Natural killer cell treated with Interleukin-12 subunit alpha and Interleukin-12 subunit beta and Interleukin-15 and Interleukin-18, amount 100 ng/mL, for 72 hours (primary cell): ENCODE measurements at regions not wholly inside any gene's neighbourhood (a gene's known extent, or its start where the extent isn't known, plus 50 kb on each side); places are given as distances from the start of the nearest gene placed in this dataset.
"Not testable (repeated sequence)": the region's sequence is repeated elsewhere in the genome, so short reads cannot be mapped to it uniquely, and the experiment has no call there.

ENCODE experiments used
- ATAC-seq, 2 donors: fragments of 150-1000 bp; cut with Tn5 transposase in 1 of 2; sonication (Bioruptor Pico), chemical (Tn5 transposase) in 1 of 2; 2 replicates each; pipeline ENCODE4 v1.10.0; 2021
- DNase-seq: peaks from one replicate; pipeline ENCODE4 v3.0.0; 2022; ENCODE audit warnings: low spot score
- H3K27ac Mint-ChIP-seq, 2 donors: 1 replicate in 1 of 2; 2 replicates in 1 of 2; pipeline ENCODE4 v1.8.0; 2022; ENCODE audit warnings: mixed read lengths in 2 of 2, mild to moderate bottlenecking in 1 of 2, moderate library complexity in 1 of 2
- H3K27me3 Mint-ChIP-seq, 2 donors: 1 replicate in 1 of 2; 2 replicates in 1 of 2; pipeline ENCODE4 v1.8.0; 2022; ENCODE audit warnings: mixed read lengths in 2 of 2
- H3K36me3 Mint-ChIP-seq: one replicate; pipeline ENCODE4 v1.8.0; 2022; ENCODE audit warnings: mixed read lengths
- H3K4me1 Mint-ChIP-seq, 2 donors: 1 replicate in 1 of 2; 2 replicates in 1 of 2; pipeline ENCODE4 v1.8.0; 2022; ENCODE audit warnings: low read depth in 2 of 2, mixed read lengths in 2 of 2, mild to moderate bottlenecking in 1 of 2
- H3K4me3 Mint-ChIP-seq: one replicate; pipeline ENCODE4 v1.8.0; 2022; ENCODE audit warnings: mixed read lengths
- H3K9me3 Mint-ChIP-seq: 2 replicates; pipeline ENCODE4 v1.8.0; 2022; ENCODE audit warnings: mixed read lengths

GRCh38 chr20:48492715-48493070 is 335.1 kb downstream of the PREX1 start:
- H3K4me3 Mint-ChIP-seq = no peak overlapping the region
- no peak for DNase-seq
- ATAC-seq = no peak
- no peaks in the 10 kb centered on the region for H3K36me3 Mint-ChIP-seq
- no peak overlapping the region for H3K27ac Mint-ChIP-seq
- peaks cover 0 to 6% of the 10 kb centered on the region in 2 donors for H3K27me3 Mint-ChIP-seq
- no peaks in the 10 kb centered on the region for H3K4me1 Mint-ChIP-seq
- no peaks in the 10 kb centered on the region for H3K9me3 Mint-ChIP-seq

GRCh38 chr20:48492015-48492714 is 335.6 kb downstream of the PREX1 start:
- DNase-seq = no peak
- H3K36me3 Mint-ChIP-seq = no peaks in the 10 kb centered on the region
- no peaks in the 10 kb centered on the region for H3K4me1 Mint-ChIP-seq
- peaks cover 0 to 6% of the 10 kb centered on the region in 2 donors for H3K27me3 Mint-ChIP-seq
- no peak for ATAC-seq
- H3K4me3 Mint-ChIP-seq = no peak overlapping the region
- no peaks in the 10 kb centered on the region for H3K9me3 Mint-ChIP-seq
- H3K27ac Mint-ChIP-seq = no peak overlapping the region

GRCh38 chr20:48490961-48491831 is 336.6 kb downstream of the PREX1 start:
- Mint-ChIP-seq H3K36me3 (no peaks in the 10 kb centered on the region), H3K27me3 (peaks cover 10 to 14% of the 10 kb centered on the region in 2 donors), H3K27ac (no peak overlapping the region), H3K9me3 (no peaks in the 10 kb centered on the region), H3K4me3 (no peak overlapping the region), H3K4me1 (no peaks in the 10 kb centered on the region)
- ATAC-seq = no peak
- no peak for DNase-seq

- H3K4me1 Mint-ChIP-seq, DNase-seq, ATAC-seq, H3K4me3 Mint-ChIP-seq, H3K27ac Mint-ChIP-seq, H3K9me3 Mint-ChIP-seq, H3K36me3 Mint-ChIP-seq: not testable (repeated sequence)
- H3K27me3 Mint-ChIP-seq = peaks cover 14 to 17% of the 10 kb centered on the region in 2 donors
These were observed 337.5 kb downstream of the PREX1 start for GRCh38 chr20:48490341-48490740.

GRCh38 chr20:48489656-48490055 is 338.1 kb downstream of the PREX1 start:
- Mint-ChIP-seq H3K9me3 (no peaks in the 10 kb centered on the region), H3K4me1 (no peaks in the 10 kb centered on the region), H3K36me3 (no peaks in the 10 kb centered on the region), H3K4me3 (no peak overlapping the region), H3K27me3 (peaks cover 21 to 22% of the 10 kb centered on the region in 2 donors), H3K27ac (no peak overlapping the region)
- ATAC-seq (no peak), DNase-seq (no peak)

- DNase-seq (no peak), ATAC-seq (no peak)
- Mint-ChIP-seq H3K9me3 (no peaks in the 10 kb centered on the region), H3K4me1 (no peaks in the 10 kb centered on the region), H3K27ac (no peak overlapping the region), H3K27me3 (peaks cover 22 to 23% of the 10 kb centered on the region in 2 donors), H3K4me3 (no peak overlapping the region), H3K36me3 (no peaks in the 10 kb centered on the region)
These were observed 338.7 kb downstream of the PREX1 start for GRCh38 chr20:48489046-48489463.

GRCh38 chr20:48488334-48489034 is 339.3 kb downstream of the PREX1 start:
- not testable (repeated sequence) for DNase-seq, H3K4me3 Mint-ChIP-seq, H3K27ac Mint-ChIP-seq, H3K4me1 Mint-ChIP-seq, H3K9me3 Mint-ChIP-seq, H3K36me3 Mint-ChIP-seq, ATAC-seq
- peaks cover 22 to 23% of the 10 kb centered on the region in 2 donors for H3K27me3 Mint-ChIP-seq

GRCh38 chr20:48486065-48486464 is 341.7 kb downstream of the PREX1 start:
- H3K27me3 Mint-ChIP-seq = peaks cover 25 to 30% of the 10 kb centered on the region in 2 donors

GRCh38 chr20:48485153-48485552 is 342.6 kb downstream of the PREX1 start:
- H3K36me3 Mint-ChIP-seq, H3K27ac Mint-ChIP-seq, H3K4me1 Mint-ChIP-seq, DNase-seq, H3K4me3 Mint-ChIP-seq, H3K9me3 Mint-ChIP-seq, ATAC-seq: not testable (repeated sequence)
- peaks cover 31 to 39% of the 10 kb centered on the region in 2 donors for H3K27me3 Mint-ChIP-seq

More at GRCh38 chr20:48486065-48486464, 341.7 kb downstream of the PREX1 start:
- H3K36me3 Mint-ChIP-seq = no peaks in the 10 kb centered on the region
- no peak for ATAC-seq
- no peaks in the 10 kb centered on the region for H3K4me1 Mint-ChIP-seq
- no peaks in the 10 kb centered on the region for H3K9me3 Mint-ChIP-seq
- H3K4me3 Mint-ChIP-seq = no peak overlapping the region
- no peak for DNase-seq
- no peak overlapping the region for H3K27ac Mint-ChIP-seq

- Mint-ChIP-seq H3K4me3 (no peak overlapping the region), H3K9me3 (no peaks in the 10 kb centered on the region), H3K27ac (no peak overlapping the region), H3K27me3 (peaks cover 34 to 49% of the 10 kb centered on the region in 2 donors), H3K4me1 (no peaks in the 10 kb centered on the region), H3K36me3 (no peaks in the 10 kb centered on the region)
- ATAC-seq (no peak), DNase-seq (no peak)
These were observed 344.3 kb downstream of the PREX1 start for GRCh38 chr20:48483334-48484066.

GRCh38 chr20:48482790-48483189 is 345.0 kb downstream of the PREX1 start:
- H3K4me1 Mint-ChIP-seq = no peaks in the 10 kb centered on the region
- H3K4me3 Mint-ChIP-seq = no peak overlapping the region
- no peak overlapping the region for H3K27ac Mint-ChIP-seq
- ATAC-seq (no peak), DNase-seq (no peak)
- H3K9me3 Mint-ChIP-seq = no peaks in the 10 kb centered on the region
- peaks cover 34 to 49% of the 10 kb centered on the region in 2 donors for H3K27me3 Mint-ChIP-seq
- no peaks in the 10 kb centered on the region for H3K36me3 Mint-ChIP-seq

- H3K4me3 Mint-ChIP-seq = no peak overlapping the region
- no peaks in the 10 kb centered on the region for H3K36me3 Mint-ChIP-seq
- DNase-seq (no peak), ATAC-seq (peak in 1 of 2 donors; percentile 4)
- H3K27me3 Mint-ChIP-seq = peaks cover 29 to 43% of the 10 kb centered on the region in 2 donors
- no peaks in the 10 kb centered on the region for H3K4me1 Mint-ChIP-seq
- no peak overlapping the region for H3K27ac Mint-ChIP-seq
- no peaks in the 10 kb centered on the region for H3K9me3 Mint-ChIP-seq
These were observed 347.5 kb downstream of the PREX1 start for GRCh38 chr20:48480216-48480772.
